K562 (cell line): ENCODE measurements at regions not wholly inside any gene's neighbourhood (a gene's known extent, or its start where the extent isn't known, plus 50 kb on each side); places are given as distances from the start of the nearest gene placed in this dataset.
A peak's percentile ranks its signal among the peaks of the same experiment; 100 is the strongest.

Experiments
- ATAC-seq: fragments of 200-7000 bp; cut with Tn5 transposase; 3 replicates; pipeline ENCODE4 v1.9.1; 2020; ENCODE audit warnings: moderate library complexity
- BruUV-seq: library from RNA; stranded (reverse); fragments of 400-500 nt; replicated peaks from 2 replicates; lab custom pipeline; 2021; lab: Mats Ljungman, UMichigan
- CTCF ChIA-PET: fragments of 300-600 bp; formaldehyde crosslinking; extraction: SDS; loops from one replicate; lab custom pipeline; 2021; ENCODE audit warnings: low intra/inter-chr PET ratio; lab: Yijun Ruan, JAX
- POLR2A ChIA-PET: fragments of 300-600, 350-650 bp; sonication (Branson Sonifier 250); formaldehyde crosslinking; extraction: SDS; loops from one replicate; lab custom pipeline; 2021; ENCODE audit warnings: antibody characterized with exemption, inconsistent platforms; lab: Yijun Ruan, JAX
- DNase-seq, 4 experiments: peaks; one replicate each; pipeline versions ENCODE4 v3.0.0 to v3.0.0-alpha.2; 2011 to 2018; ENCODE audit warnings: low spot score in 3 of 4, mixed read lengths in 3 of 4; ENCODE audit errors: extremely low read depth in 1 of 4
- FAIRE-seq: peaks from 2 replicates; lab custom pipeline; 2011; peaks lifted over from hg19 to GRCh38; lab: Jason Lieb, UNC
- H2AFZ ChIP-seq: 2 replicates; pipeline ENCODE4 v1.6.0; 2011; ENCODE audit warnings: low read depth, low read length, control low read depth, inconsistent platforms
- H3K27ac ChIP-seq: fragments of 200-600 bp; 3 replicates; pipeline ENCODE4 v1.8.0; 2011; ENCODE audit warnings: low read depth, mild to moderate bottlenecking, control low read depth, inconsistent platforms, low read length, moderate library complexity, mixed read lengths; ENCODE audit errors: extremely low read depth
- H3K27me3 ChIP-seq, 2 experiments: fragments of 300-600 bp in 1 of 2; 2 replicates in 1 of 2; 3 replicates in 1 of 2; pipeline versions ENCODE4 v1.6.0 to v1.8.0; 2011; ENCODE audit warnings: inconsistent platforms in 2 of 2, low read length in 2 of 2, mild to moderate bottlenecking in 1 of 2, mixed read lengths in 1 of 2, moderate library complexity in 1 of 2; ENCODE audit not compliant: control insufficient read depth in 2 of 2, insufficient read depth in 2 of 2
- H3K36me3 ChIP-seq: fragments of 300-600 bp; 3 replicates; pipeline ENCODE4 v1.8.0; 2011; ENCODE audit warnings: mild to moderate bottlenecking, low read length, inconsistent platforms; ENCODE audit not compliant: control insufficient read depth, insufficient read depth
- H3K4me1 ChIP-seq, 2 experiments: fragments of 200-600 bp in 1 of 2; replicated peaks in 1 of 2; 2 replicates in 1 of 2; 3 replicates in 1 of 2; pipeline versions ENCODE4 v1.5.1 to v1.8.0; 2011; ENCODE audit warnings: inconsistent platforms in 2 of 2, low read length in 2 of 2, mild to moderate bottlenecking in 1 of 2, mixed read lengths in 1 of 2, moderate library complexity in 1 of 2; ENCODE audit not compliant: control insufficient read depth in 2 of 2, insufficient read depth in 2 of 2
- H3K4me2 ChIP-seq: 2 replicates; pipeline ENCODE4 v1.6.1; 2011; ENCODE audit warnings: low read length, control low read depth, inconsistent platforms, mixed read lengths; ENCODE audit not compliant: insufficient read depth
- H3K4me3 ChIP-seq: fragments of 200-600 bp; sonication (generic), shearing (Covaris generic); 2 replicates; pipeline ENCODE4 v1.5.1; 2016; ENCODE audit warnings: control low read depth, inconsistent platforms
- H3K79me2 ChIP-seq: fragments of 200-600 bp; 3 replicates; pipeline ENCODE4 v1.8.0; 2011; ENCODE audit warnings: low read length, inconsistent platforms; ENCODE audit not compliant: control insufficient read depth, insufficient read depth
- H3K9ac ChIP-seq, 2 experiments: 2 replicates each; pipeline versions ENCODE4 v1.6.0 to v1.6.1; 2011; ENCODE audit warnings: low read depth in 2 of 2, low read length in 2 of 2, control low read depth in 1 of 2, inconsistent platforms in 1 of 2, mild to moderate bottlenecking in 1 of 2, mixed read lengths in 1 of 2; ENCODE audit not compliant: insufficient read depth in 1 of 2
- H3K9me1 ChIP-seq: one replicate; pipeline ENCODE4 v1.6.0; 2011; ENCODE audit warnings: inconsistent platforms, mild to moderate bottlenecking, low read length, moderate library complexity; ENCODE audit not compliant: control insufficient read depth, insufficient read depth
- H3K9me3 ChIP-seq: replicated peaks from 2 replicates; pipeline ENCODE4 v1.5.1; 2011; ENCODE audit warnings: low read depth, low read length, inconsistent platforms; ENCODE audit not compliant: control insufficient read depth, insufficient read depth
- H4K20me1 ChIP-seq: replicated peaks from 2 replicates; pipeline ENCODE4 v1.6.1; 2011; ENCODE audit warnings: low read length, inconsistent platforms, mixed read lengths; ENCODE audit not compliant: control insufficient read depth, insufficient read depth
- ETS1 ChIP-seq: conservative IDR thresholded peaks from 2 replicates; pipeline ENCODE4 v1.6.1; 2011; ENCODE audit warnings: low read depth, mild to moderate bottlenecking, low read length; ENCODE audit not compliant: control insufficient read depth
- ILF3 ChIP-seq: fragments of 450-650 bp; IDR thresholded peaks from 2 replicates; pipeline ENCODE4 v1.6.1; 2018; ENCODE audit warnings: antibody characterized with exemption, mild to moderate bottlenecking, moderate library complexity, borderline replicate concordance
- NFYB ChIP-seq: IDR thresholded peaks from 2 replicates; pipeline ENCODE4 v1.6.1; 2011; ENCODE audit warnings: mild to moderate bottlenecking, moderate library complexity; ENCODE audit not compliant: insufficient read length; ENCODE audit errors: extremely low read depth
- RFX1 ChIP-seq: fragments of 450-650 bp; IDR thresholded peaks from 2 replicates; pipeline ENCODE4 v1.6.1; 2016; ENCODE audit warnings: mild to moderate bottlenecking, moderate library complexity
- WGBS: fragments of 100-300 bp; shearing (Covaris generic); methylation state at CpG from one replicate; pipeline ENCODE4 v1.1.6; 2016; ENCODE audit warnings: low coverage, mixed read lengths; ENCODE audit not compliant: insufficient coverage; ENCODE audit errors: missing lambda C conversion rate; 5-methylcytosine and 5-hydroxymethylcytosine counted together
- in situ Hi-C: fragments of 300-500 bp; cut with MboI; formaldehyde crosslinking; loops from 4 replicates; pipeline ENCODE4 v1.15.0; 2018; ENCODE audit warnings: inconsistent platforms, mixed read lengths
- intact Hi-C: fragments of 100-400 bp; cut with micrococcal nuclease; formaldehyde crosslinking; loops from 2 replicates; pipeline ENCODE4 v1.14.2; 2022

- H3K4me2 ChIP-seq: no peak overlapping the region
- ATAC-seq (no peak), FAIRE-seq (no peak), DNase-seq (no peak)
- H2AFZ ChIP-seq: no peak overlapping the region
- H3K9me3 ChIP-seq: no peaks in the 10 kb centered on the region
- H3K36me3 ChIP-seq: no peaks in the 10 kb centered on the region
- 0% methylated on average over 5 of the region's 5 CpGs for WGBS
- ChIA-PET POLR2A (interaction anchor here (0.6 kb wide), 1 partner anchor 104 kb away, joined by 3 read pairs; no protein-coding TSS in a partner anchor), CTCF (no interaction called here)
- H3K4me1 ChIP-seq: peaks cover 2 to 3% of the 10 kb centered on the region in 2 experiments; a peak in 2 of 5 replicates
- H3K4me3 ChIP-seq: no peak overlapping the region
- in situ Hi-C loops: no loop called here
- TF ChIP-seq NFYB (peak; percentile 51), ETS1 (no peak), ILF3 (no peak), RFX1 (peak; percentile 62)
- intact Hi-C loops: loop anchor here (10.0 kb wide), 3 partner anchors 139 to 329 kb away; no protein-coding TSS in a partner anchor
- no peak overlapping the region for H3K9ac ChIP-seq
- no peaks in the 10 kb centered on the region for H3K9me1 ChIP-seq
- H3K79me2 ChIP-seq: no peaks in the 10 kb centered on the region
- no peak overlapping the region for H3K27ac ChIP-seq
- no TSS peak for BruUV-seq
- H3K27me3 ChIP-seq: peaks cover 44 to 72% of the 10 kb centered on the region in 2 experiments
- H4K20me1 ChIP-seq: peaks cover 4% of the 10 kb centered on the region; the same call in 1 of the 2 replicates
These were observed 70.8 kb upstream of the HSPA9 start for GRCh38 chr5:138645778-138646575.
